Breast epithelium (tissue), 3 donors: ENCODE measurements at regions not wholly inside any gene's neighbourhood (a gene's known extent, or its start where the extent isn't known, plus 50 kb on each side); places are given as distances from the start of the nearest gene placed in this dataset.

Experiments used
- CTCF ChIP-seq, 3 donors: fragments of 450-650 bp; IDR thresholded peaks; one replicate each; pipeline ENCODE4 v1.5.1; 2016 to 2017; ENCODE audit warnings: antibody characterized with exemption in 3 of 3, mild to moderate bottlenecking in 3 of 3, moderate library complexity in 3 of 3
- POLR2A ChIP-seq: fragments of 450-650 bp; IDR thresholded peaks from one replicate; pipeline ENCODE4 v1.6.1; 2016; ENCODE audit warnings: antibody characterized with exemption, mild to moderate bottlenecking, moderate library complexity

- no peak for TF ChIP-seq CTCF (IDR thresholded peaks at IDR 0.05)
- TF ChIP-seq POLR2A: no peak
Measured at GRCh38 chr13:82647540-82647939, 1234.7 kb downstream of the SLITRK1 start.
